IMR-90 (cell line): ENCODE measurements at regions not wholly inside any gene's neighbourhood (a gene's known extent, or its start where the extent isn't known, plus 50 kb on each side); places are given as distances from the start of the nearest gene placed in this dataset.
A peak's percentile ranks its signal among the peaks of the same experiment; 100 is the strongest.

ENCODE experiments used
- ATAC-seq: fragments of 200-7000 bp; cut with Tn5 transposase; 2 replicates; pipeline ENCODE4 v1.9.1; 2020; ENCODE audit warnings: low read depth, mild to moderate bottlenecking, moderate library complexity
- BruUV-seq: library from RNA; stranded (reverse); fragments of 400-500 nt; replicated peaks from 2 replicates; lab custom pipeline; 2021; lab: Mats Ljungman, UMichigan
- CTCF ChIA-PET: fragments of 300-600 bp; formaldehyde crosslinking; extraction: SDS; loops from one replicate; lab custom pipeline; 2021; ENCODE audit warnings: antibody characterized with exemption; lab: Yijun Ruan, JAX
- POLR2A ChIA-PET: fragments of 300-600 bp; sonication (Branson Sonifier 250); formaldehyde crosslinking; loops from one replicate; lab custom pipeline; 2022; ENCODE audit warnings: antibody characterized with exemption; ENCODE audit not compliant: unreplicated experiment; lab: Charles Lee
- DNase-seq: peaks from one replicate; pipeline ENCODE4 v3.0.0; 2013
- H2AFZ ChIP-seq: replicated peaks from 2 replicates; pipeline ENCODE3; 2013; ENCODE audit warnings: low read length, mild to moderate bottlenecking; ENCODE audit not compliant: poor library complexity
- H2AK5ac ChIP-seq: 2 replicates; pipeline ENCODE4 v1.6.1; 2013; ENCODE audit warnings: low read depth, low read length, inconsistent platforms
- H2AK9ac ChIP-seq: replicated peaks from 2 replicates; pipeline ENCODE3; 2013; ENCODE audit warnings: mild to moderate bottlenecking, low read depth, low read length, moderate library complexity; ENCODE audit not compliant: poor library complexity
- H2BK120ac ChIP-seq: 2 replicates; pipeline ENCODE4 v1.6.1; 2013; ENCODE audit warnings: low read depth, low read length, inconsistent platforms
- H2BK15ac ChIP-seq: 3 replicates; pipeline ENCODE4 v1.6.1; 2013; ENCODE audit warnings: low read depth, low read length, inconsistent platforms
- H2BK20ac ChIP-seq: 2 replicates; pipeline ENCODE4 v1.6.1; 2013; ENCODE audit warnings: low read depth, mild to moderate bottlenecking, inconsistent platforms, low read length, moderate library complexity
- H2BK5ac ChIP-seq: 2 replicates; pipeline ENCODE4 v1.6.1; 2013; ENCODE audit warnings: mild to moderate bottlenecking, low read depth, low read length, inconsistent platforms; ENCODE audit not compliant: poor library complexity, severe bottlenecking
- H3K14ac ChIP-seq: replicated peaks from 2 replicates; pipeline ENCODE4 v1.6.1; 2013; ENCODE audit warnings: low read depth, low read length, inconsistent platforms
- H3K18ac ChIP-seq: 2 replicates; pipeline ENCODE4 v1.6.1; 2013; ENCODE audit warnings: low read depth, low read length, control low read depth
- H3K23ac ChIP-seq: 2 replicates; pipeline ENCODE4 v1.6.1; 2013; ENCODE audit warnings: low read depth, low read length, inconsistent platforms
- H3K27ac ChIP-seq: 2 replicates; pipeline ENCODE4 v1.5.1; 2013; ENCODE audit warnings: mild to moderate bottlenecking, control low read depth, low read length; ENCODE audit not compliant: insufficient read depth
- H3K27me3 ChIP-seq: 2 replicates; pipeline ENCODE4 v1.6.1; 2013; ENCODE audit warnings: low read length; ENCODE audit not compliant: control insufficient read depth, insufficient read depth
- H3K36me3 ChIP-seq: 2 replicates; pipeline ENCODE4 v1.6.1; 2013; ENCODE audit warnings: low read length, mixed read lengths; ENCODE audit not compliant: control insufficient read depth, insufficient read depth
- H3K4ac ChIP-seq: 2 replicates; pipeline ENCODE4 v1.6.1; 2013; ENCODE audit warnings: low read depth, low read length, inconsistent platforms
- H3K4me1 ChIP-seq: 2 replicates; pipeline ENCODE4 v1.6.1; 2013; ENCODE audit warnings: low read length, mixed read lengths; ENCODE audit not compliant: control insufficient read depth, insufficient read depth
- H3K4me2 ChIP-seq: 2 replicates; pipeline ENCODE4 v1.6.1; 2013; ENCODE audit warnings: low read depth, mild to moderate bottlenecking, control low read depth, low read length, moderate library complexity
- H3K4me3 ChIP-seq: 2 replicates; pipeline ENCODE4 v1.5.1; 2013; ENCODE audit warnings: low read depth, mild to moderate bottlenecking, control low read depth, low read length, moderate library complexity; ENCODE audit not compliant: insufficient read depth
- H3K56ac ChIP-seq: 2 replicates; pipeline ENCODE4 v1.6.1; 2013; ENCODE audit warnings: low read length, inconsistent platforms; ENCODE audit not compliant: insufficient read depth; ENCODE audit errors: extremely low read depth
- H3K79me1 ChIP-seq, 2 experiments: 2 replicates each; pipeline ENCODE4 v1.6.1; 2013; ENCODE audit warnings: low read length in 2 of 2, inconsistent platforms in 1 of 2, low read depth in 1 of 2
- H3K9ac ChIP-seq: 2 replicates; pipeline ENCODE4 v1.6.1; 2013; ENCODE audit warnings: low read depth, low read length, control low read depth
- H3K9me1 ChIP-seq: 2 replicates; pipeline ENCODE4 v1.6.1; 2013; ENCODE audit warnings: low read length, inconsistent platforms; ENCODE audit not compliant: insufficient read depth
- H3K9me3 ChIP-seq: 2 replicates; pipeline ENCODE4 v1.6.1; 2013; ENCODE audit warnings: low read length; ENCODE audit not compliant: control insufficient read depth, insufficient read depth
- H4K20me1 ChIP-seq: 2 replicates; pipeline ENCODE4 v1.6.1; 2013; ENCODE audit warnings: low read length, inconsistent platforms; ENCODE audit not compliant: insufficient read depth
- H4K5ac ChIP-seq: 2 replicates; pipeline ENCODE4 v1.6.1; 2013; ENCODE audit warnings: mild to moderate bottlenecking, low read depth, low read length, control low read depth
- H4K8ac ChIP-seq, 2 experiments: 2 replicates each; pipeline ENCODE4 v1.6.1; 2013; ENCODE audit warnings: low read depth in 2 of 2, low read length in 2 of 2, control low read depth in 1 of 2, inconsistent platforms in 1 of 2
- H4K91ac ChIP-seq: 2 replicates; pipeline ENCODE4 v1.6.1; 2013; ENCODE audit warnings: low read depth, low read length, inconsistent platforms; ENCODE audit not compliant: insufficient read depth
- BHLHE40 ChIP-seq: fragments of 150-350 bp; IDR thresholded peaks from 2 replicates; pipeline ENCODE4 v1.6.1; 2016; ENCODE audit warnings: mild to moderate bottlenecking, low read depth, low read length
- CEBPB ChIP-seq: IDR thresholded peaks from 2 replicates; pipeline ENCODE4 v1.6.1; 2012; ENCODE audit warnings: low read depth, low read length, improper control_type of control experiment
- FOS ChIP-seq: fragments of 150-350 bp; IDR thresholded peaks from 2 replicates; pipeline ENCODE4 v1.6.1; 2016; ENCODE audit warnings: low read depth, low read length
- MAFK ChIP-seq: IDR thresholded peaks from 2 replicates; pipeline ENCODE4 v1.6.1; 2012; ENCODE audit warnings: low read depth, low read length, improper control_type of control experiment
- MAZ ChIP-seq: IDR thresholded peaks from 2 replicates; pipeline ENCODE4 v1.6.1; 2012; ENCODE audit warnings: low read depth, mild to moderate bottlenecking, low read length, improper control_type of control experiment, moderate library complexity, borderline replicate concordance
- MXI1 ChIP-seq: IDR thresholded peaks from 2 replicates; pipeline ENCODE4 v1.6.1; 2012; ENCODE audit warnings: low read depth, mild to moderate bottlenecking, low read length, moderate library complexity, borderline replicate concordance
- POLR2A ChIP-seq: IDR thresholded peaks from 2 replicates; pipeline ENCODE4 v1.6.1; 2012; ENCODE audit warnings: mild to moderate bottlenecking, low read depth, low read length
- RAD21 ChIP-seq: IDR thresholded peaks from 2 replicates; pipeline ENCODE4 v1.6.1; 2012; ENCODE audit warnings: low read length, improper control_type of control experiment
- RCOR1 ChIP-seq: IDR thresholded peaks from 2 replicates; pipeline ENCODE4 v1.6.1; 2012; ENCODE audit warnings: mild to moderate bottlenecking, low read length, improper control_type of control experiment; ENCODE audit not compliant: insufficient replicate concordance
- SMC3 ChIP-seq: fragments of 150-350 bp; IDR thresholded peaks from 2 replicates; pipeline ENCODE4 v1.6.1; 2016; ENCODE audit warnings: low read depth, mild to moderate bottlenecking, antibody characterized with exemption, low read length, moderate library complexity
- WGBS, 2 experiments: methylation state at CpG; one replicate each; pipeline versions ENCODE4 v1.1.5 to v1.1.7; 2013; ENCODE audit warnings: missing lambda C conversion rate in 2 of 2; ENCODE audit not compliant: insufficient read length in 1 of 2; ENCODE audit errors: extremely low coverage in 2 of 2; 5-methylcytosine and 5-hydroxymethylcytosine counted together
- dilution Hi-C: fragments of 300-500 bp; cut with HindIII; formaldehyde crosslinking; loops from one replicate; pipeline ENCODE4 v1.14.3; 2018; ENCODE audit warnings: low sequenced_read_pairs; ENCODE audit not compliant: unreplicated experiment
- in situ Hi-C: fragments of 300-500 bp; cut with MboI; formaldehyde crosslinking; loops from 3 replicates; pipeline ENCODE4 v1.14.3; 2019; ENCODE audit warnings: low sequenced_read_pairs, inconsistent platforms, mixed read lengths
- intact Hi-C: fragments of 100-400 bp; cut with micrococcal nuclease; formaldehyde crosslinking; loops from 2 replicates; pipeline ENCODE4 v1.10.0; 2022
- TF ChIP-seq, protein P1 (sequence below): conservative IDR thresholded peaks from 2 replicates; pipeline ENCODE4 v1.5.1; 2012; ENCODE audit warnings: mild to moderate bottlenecking, low read depth, low read length, improper control_type of control experiment
- TF ChIP-seq, protein P2 (sequence below): fragments of 150-350 bp; IDR thresholded peaks from 2 replicates; pipeline ENCODE4 v1.6.1; 2016; ENCODE audit warnings: low read depth, mild to moderate bottlenecking, low read length, moderate library complexity, borderline replicate concordance

DNA sequence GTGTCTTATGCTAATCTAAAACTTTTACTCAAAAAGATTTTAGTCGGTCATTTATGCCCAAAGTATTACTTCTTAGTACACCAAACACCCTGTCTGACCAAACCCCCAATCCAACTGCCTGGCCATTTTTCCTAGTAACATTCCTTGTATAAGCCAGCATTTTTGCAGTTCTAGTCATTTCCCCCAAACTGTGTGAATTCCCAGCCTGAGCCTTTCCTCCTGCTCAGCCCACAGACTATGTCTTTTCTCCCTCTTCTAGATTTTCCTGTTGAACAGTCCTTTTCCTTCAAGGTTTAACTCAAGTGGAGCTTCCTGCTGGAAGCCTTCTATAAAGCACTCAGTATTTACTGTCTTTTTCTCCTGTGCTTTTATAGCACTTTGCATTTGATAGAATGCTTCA lies 843.8 kb downstream of the USP25 start:
- BruUV-seq: no TSS peak
- no peak overlapping the region for H2BK15ac ChIP-seq
- peaks cover 8% of the 10 kb centered on the region; the same call in 1 of the 2 replicates for H3K4me1 ChIP-seq
- WGBS, 2 experiments: no CpG with 5 or more reads among the region's 1 CpG
- ChIA-PET CTCF (no interaction called here), POLR2A (no interaction called here)
- H2BK20ac ChIP-seq: peak overlapping the region; percentile 78
- peak overlapping the region; percentile 54; the same call in 1 of the 2 replicates for H2BK120ac ChIP-seq
- H3K9ac ChIP-seq: no peak overlapping the region
- peak overlapping the region; percentile 64; the same call in 1 of the 2 replicates for H3K4ac ChIP-seq
- intact Hi-C loops (loop anchor here (5.0 kb wide), 1 partner anchor 36 kb away; no protein-coding TSS in a partner anchor), dilution Hi-C loops (no loop called here), in situ Hi-C loops (loop anchor here (25.0 kb wide), 1 partner anchor 889 kb away; no protein-coding TSS in a partner anchor)
- no peak overlapping the region for H3K4me3 ChIP-seq
- peak; percentile 86 for ATAC-seq
- DNase-seq: peak; percentile 76
- H3K27me3 ChIP-seq: no peaks in the 10 kb centered on the region
- no peak overlapping the region for H2AFZ ChIP-seq
- no peak overlapping the region for H4K91ac ChIP-seq
- no peaks in the 10 kb centered on the region for H4K20me1 ChIP-seq
- no peaks in the 10 kb centered on the region for H3K79me1 ChIP-seq
- H2AK5ac ChIP-seq: no peak overlapping the region
- H3K27ac ChIP-seq: 0 out of 2 replicates have a peak overlapping the region, but pooled peaks have one; percentile 40
- H3K36me3 ChIP-seq: no peaks in the 10 kb centered on the region
- no peak overlapping the region for H3K23ac ChIP-seq
- H3K9me1 ChIP-seq: no peaks in the 10 kb centered on the region; the same call in 1 of the 2 replicates
- H4K5ac ChIP-seq: no peak overlapping the region
- no peaks in the 10 kb centered on the region for H3K9me3 ChIP-seq
- no peak overlapping the region for H2AK9ac ChIP-seq
- H3K56ac ChIP-seq: no peak overlapping the region
- TF ChIP-seq RAD21 (no peak), MXI1 (no peak), RCOR1 (no peak), MAFK (no peak), FOS (no peak), SMC3 (no peak), BHLHE40 (no peak), MAZ (no peak), CEBPB (no peak), POLR2A (no peak)
- TF ChIP-seq, protein P1, sequence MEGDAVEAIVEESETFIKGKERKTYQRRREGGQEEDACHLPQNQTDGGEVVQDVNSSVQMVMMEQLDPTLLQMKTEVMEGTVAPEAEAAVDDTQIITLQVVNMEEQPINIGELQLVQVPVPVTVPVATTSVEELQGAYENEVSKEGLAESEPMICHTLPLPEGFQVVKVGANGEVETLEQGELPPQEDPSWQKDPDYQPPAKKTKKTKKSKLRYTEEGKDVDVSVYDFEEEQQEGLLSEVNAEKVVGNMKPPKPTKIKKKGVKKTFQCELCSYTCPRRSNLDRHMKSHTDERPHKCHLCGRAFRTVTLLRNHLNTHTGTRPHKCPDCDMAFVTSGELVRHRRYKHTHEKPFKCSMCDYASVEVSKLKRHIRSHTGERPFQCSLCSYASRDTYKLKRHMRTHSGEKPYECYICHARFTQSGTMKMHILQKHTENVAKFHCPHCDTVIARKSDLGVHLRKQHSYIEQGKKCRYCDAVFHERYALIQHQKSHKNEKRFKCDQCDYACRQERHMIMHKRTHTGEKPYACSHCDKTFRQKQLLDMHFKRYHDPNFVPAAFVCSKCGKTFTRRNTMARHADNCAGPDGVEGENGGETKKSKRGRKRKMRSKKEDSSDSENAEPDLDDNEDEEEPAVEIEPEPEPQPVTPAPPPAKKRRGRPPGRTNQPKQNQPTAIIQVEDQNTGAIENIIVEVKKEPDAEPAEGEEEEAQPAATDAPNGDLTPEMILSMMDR: no peak
- TF ChIP-seq, protein P2, sequence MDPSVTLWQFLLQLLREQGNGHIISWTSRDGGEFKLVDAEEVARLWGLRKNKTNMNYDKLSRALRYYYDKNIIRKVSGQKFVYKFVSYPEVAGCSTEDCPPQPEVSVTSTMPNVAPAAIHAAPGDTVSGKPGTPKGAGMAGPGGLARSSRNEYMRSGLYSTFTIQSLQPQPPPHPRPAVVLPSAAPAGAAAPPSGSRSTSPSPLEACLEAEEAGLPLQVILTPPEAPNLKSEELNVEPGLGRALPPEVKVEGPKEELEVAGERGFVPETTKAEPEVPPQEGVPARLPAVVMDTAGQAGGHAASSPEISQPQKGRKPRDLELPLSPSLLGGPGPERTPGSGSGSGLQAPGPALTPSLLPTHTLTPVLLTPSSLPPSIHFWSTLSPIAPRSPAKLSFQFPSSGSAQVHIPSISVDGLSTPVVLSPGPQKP: no peak
- H2BK5ac ChIP-seq: peak overlapping the region; percentile 95
- no peak overlapping the region for H3K14ac ChIP-seq
- peak overlapping the region in 1 of 2 experiments; percentile 58; a peak in 2 of 4 replicates for H4K8ac ChIP-seq
- peak overlapping the region; percentile 67; the same call in 1 of the 2 replicates for H3K18ac ChIP-seq
- peak overlapping the region; percentile 2; the same call in 1 of the 2 replicates for H3K4me2 ChIP-seq
